ENCODE measurements at regions not wholly inside any gene's neighbourhood (a gene's known extent, or its start where the extent isn't known, plus 50 kb on each side); places are given as distances from the start of the nearest gene placed in this dataset.

DNA sequence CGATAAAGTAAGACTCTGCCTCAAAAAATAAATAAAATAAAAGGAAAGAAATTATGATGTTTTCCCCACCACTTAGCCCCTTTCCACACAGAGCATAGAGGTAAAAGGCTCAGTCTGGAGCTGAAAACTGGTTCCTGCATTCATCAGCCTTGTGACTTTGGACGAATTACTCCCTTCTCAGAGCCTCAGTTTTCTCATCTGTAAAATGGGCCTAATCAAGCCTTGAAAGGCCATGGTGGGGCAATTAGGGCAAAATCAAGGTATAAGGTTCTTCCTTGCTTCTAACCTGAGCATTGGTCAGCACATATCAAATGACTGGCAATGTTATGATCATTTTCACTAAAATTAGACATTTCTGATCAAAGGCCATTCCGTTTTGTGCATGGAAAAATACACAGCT lies 417.7 kb downstream of the MN1 start:
- Histone ChIP-seq H4K20me1 (ENCODE audit: insufficient read depth, low read length) (no peaks in the 10 kb centered on the region), H3K36me3 (replicated peaks; ENCODE audit: insufficient read depth, low read length) (no peaks in the 10 kb centered on the region), H3K4me1 (ENCODE audit: low read length) (no peaks in the 10 kb centered on the region), H3K9me3 (replicated peaks; ENCODE audit: insufficient read depth, low read length) (no peaks in the 10 kb centered on the region), H3K9me2 (replicated peaks; ENCODE audit: insufficient read depth, low read length) (no peaks in the 10 kb centered on the region), H3K27ac (ENCODE audit: low read length) (no peak overlapping the region), H3K27me3 (replicated peaks; ENCODE audit: insufficient read depth, low read length) (peaks cover 94% of the 10 kb centered on the region), H3K4me2 (ENCODE audit: low read depth, low read length) (no peak overlapping the region), H3K9ac (ENCODE audit: low read length) (no peak overlapping the region), H3K79me2 (ENCODE audit: low read length) (no peaks in the 10 kb centered on the region), H2AFZ (ENCODE audit: low read length) (no peak overlapping the region), H3F3A (ENCODE audit: insufficient read depth, low read length) (no peaks in the 10 kb centered on the region), H3K4me3 (ENCODE audit: low read length) (no peak overlapping the region)
- no peak for DNase-seq
- TF ChIP-seq EZH2phosphoT487 (IDR thresholded peaks at IDR 0.05; ENCODE audit: low read length) (no peak), EZH2 (optimal IDR thresholded peaks at IDR 0.05; ENCODE audit: low read depth, low read length) (no peak)
- TF ChIP-seq, protein P1, sequence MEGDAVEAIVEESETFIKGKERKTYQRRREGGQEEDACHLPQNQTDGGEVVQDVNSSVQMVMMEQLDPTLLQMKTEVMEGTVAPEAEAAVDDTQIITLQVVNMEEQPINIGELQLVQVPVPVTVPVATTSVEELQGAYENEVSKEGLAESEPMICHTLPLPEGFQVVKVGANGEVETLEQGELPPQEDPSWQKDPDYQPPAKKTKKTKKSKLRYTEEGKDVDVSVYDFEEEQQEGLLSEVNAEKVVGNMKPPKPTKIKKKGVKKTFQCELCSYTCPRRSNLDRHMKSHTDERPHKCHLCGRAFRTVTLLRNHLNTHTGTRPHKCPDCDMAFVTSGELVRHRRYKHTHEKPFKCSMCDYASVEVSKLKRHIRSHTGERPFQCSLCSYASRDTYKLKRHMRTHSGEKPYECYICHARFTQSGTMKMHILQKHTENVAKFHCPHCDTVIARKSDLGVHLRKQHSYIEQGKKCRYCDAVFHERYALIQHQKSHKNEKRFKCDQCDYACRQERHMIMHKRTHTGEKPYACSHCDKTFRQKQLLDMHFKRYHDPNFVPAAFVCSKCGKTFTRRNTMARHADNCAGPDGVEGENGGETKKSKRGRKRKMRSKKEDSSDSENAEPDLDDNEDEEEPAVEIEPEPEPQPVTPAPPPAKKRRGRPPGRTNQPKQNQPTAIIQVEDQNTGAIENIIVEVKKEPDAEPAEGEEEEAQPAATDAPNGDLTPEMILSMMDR (IDR thresholded peaks at IDR 0.05; ENCODE audit: low read length), result no peak

DNA sequence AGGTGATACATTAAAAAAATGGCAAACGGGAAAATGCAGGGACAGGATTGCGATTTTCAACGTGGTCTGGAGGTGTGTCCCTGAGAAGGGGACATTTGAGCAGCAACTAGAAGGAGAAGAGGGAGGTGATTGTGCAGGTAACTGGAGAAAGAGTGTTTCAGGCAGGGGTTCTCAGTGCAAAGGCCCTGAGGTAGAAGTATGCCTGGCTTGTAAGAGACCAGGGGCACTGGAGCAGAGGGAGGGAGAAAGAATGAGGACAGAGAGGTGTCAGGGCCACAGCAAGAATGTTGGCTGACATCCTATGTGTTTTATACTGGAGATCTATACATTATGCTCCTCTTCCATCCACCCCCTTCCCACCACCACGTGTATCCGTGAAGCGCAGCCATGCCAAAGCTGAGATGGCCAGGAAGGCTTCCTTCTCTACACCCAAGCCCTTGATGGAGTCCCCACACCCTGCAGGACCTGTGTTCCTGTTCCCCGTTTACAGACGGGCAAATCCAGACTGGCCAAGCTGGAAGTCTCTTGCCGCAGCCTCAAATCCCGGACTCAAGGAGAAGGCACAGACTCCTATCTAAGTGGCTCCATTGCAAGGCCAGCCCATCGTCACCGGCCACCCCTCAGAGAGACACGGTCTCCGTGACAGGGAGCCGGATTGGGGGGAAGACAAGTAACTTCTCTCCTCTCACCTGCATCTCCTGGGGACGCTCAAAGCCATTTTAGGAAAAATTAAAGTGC lies 416.1 kb downstream of the MN1 start:
- H3K9me2 ChIP-seq (replicated peaks; ENCODE audit: insufficient read depth, low read length), result no peaks in the 10 kb centered on the region
- no peaks in the 10 kb centered on the region for H3K9me3 ChIP-seq (replicated peaks; ENCODE audit: insufficient read depth, low read length)
- DNase-seq, result no peak
- H4K20me1 ChIP-seq (ENCODE audit: insufficient read depth, low read length), result no peaks in the 10 kb centered on the region
- no peaks in the 10 kb centered on the region for H3K4me1 ChIP-seq (ENCODE audit: low read length)
- TF ChIP-seq EZH2 (optimal IDR thresholded peaks at IDR 0.05; ENCODE audit: low read depth, low read length) (no peak), EZH2phosphoT487 (IDR thresholded peaks at IDR 0.05; ENCODE audit: low read length) (no peak)
- TF ChIP-seq, protein P1 (IDR thresholded peaks at IDR 0.05; ENCODE audit: low read length), result no peak
- H3K27ac ChIP-seq (ENCODE audit: low read length), result no peak overlapping the region
- no peak overlapping the region for H3K4me2 ChIP-seq (ENCODE audit: low read depth, low read length)
- no peak overlapping the region for H2AFZ ChIP-seq (ENCODE audit: low read length)
- no peak overlapping the region for H3K9ac ChIP-seq (ENCODE audit: low read length)
- no peak overlapping the region for H3K4me3 ChIP-seq (ENCODE audit: low read length)
- H3K79me2 ChIP-seq (ENCODE audit: low read length), result no peaks in the 10 kb centered on the region
- H3K27me3 ChIP-seq (replicated peaks; ENCODE audit: insufficient read depth, low read length), result peaks cover 95% of the 10 kb centered on the region
- no peaks in the 10 kb centered on the region for H3K36me3 ChIP-seq (replicated peaks; ENCODE audit: insufficient read depth, low read length)
- no peaks in the 10 kb centered on the region for H3F3A ChIP-seq (ENCODE audit: insufficient read depth, low read length)

DNA sequence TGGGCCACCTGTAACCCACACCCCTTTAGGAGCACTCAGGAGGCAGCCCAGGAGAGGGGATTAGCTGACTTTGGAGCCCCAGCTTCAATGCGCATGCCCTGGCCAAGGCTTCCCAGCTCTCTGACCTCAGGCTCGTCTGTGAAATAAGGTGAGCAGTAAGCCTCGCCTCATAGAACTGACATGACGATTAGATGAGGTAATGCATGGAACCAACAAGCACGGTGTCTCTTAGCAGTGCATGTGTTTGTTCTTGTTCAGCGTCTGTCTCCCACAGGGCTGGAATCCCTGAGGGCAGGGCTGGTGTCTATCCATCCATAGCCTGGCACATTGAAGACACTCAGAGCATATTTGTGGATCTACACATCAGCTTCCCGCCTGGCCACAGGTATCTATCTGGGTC lies 415.4 kb downstream of the MN1 start:
- Histone ChIP-seq H3K27me3 (replicated peaks; ENCODE audit: insufficient read depth, low read length) (peaks cover 92% of the 10 kb centered on the region), H3K79me2 (ENCODE audit: low read length) (no peaks in the 10 kb centered on the region), H3K9me3 (replicated peaks; ENCODE audit: insufficient read depth, low read length) (no peaks in the 10 kb centered on the region), H3K4me1 (ENCODE audit: low read length) (no peaks in the 10 kb centered on the region), H3K9me2 (replicated peaks; ENCODE audit: insufficient read depth, low read length) (no peaks in the 10 kb centered on the region), H3F3A (ENCODE audit: insufficient read depth, low read length) (no peaks in the 10 kb centered on the region), H4K20me1 (ENCODE audit: insufficient read depth, low read length) (no peaks in the 10 kb centered on the region), H3K4me3 (ENCODE audit: low read length) (no peak overlapping the region), H3K4me2 (ENCODE audit: low read depth, low read length) (no peak overlapping the region), H3K9ac (ENCODE audit: low read length) (no peak overlapping the region), H3K27ac (ENCODE audit: low read length) (no peak overlapping the region), H3K36me3 (replicated peaks; ENCODE audit: insufficient read depth, low read length) (no peaks in the 10 kb centered on the region), H2AFZ (ENCODE audit: low read length) (no peak overlapping the region)
- TF ChIP-seq EZH2 (optimal IDR thresholded peaks at IDR 0.05; ENCODE audit: low read depth, low read length), result no peak
- TF ChIP-seq, protein P1 (IDR thresholded peaks at IDR 0.05; ENCODE audit: low read length), result no peak
- TF ChIP-seq EZH2phosphoT487 (IDR thresholded peaks at IDR 0.05; ENCODE audit: low read length), result no peak
- no peak for DNase-seq

Measured in MM.1S (cell line).